ENCODE measurements at regions not wholly inside any gene's neighbourhood (a gene's known extent, or its start where the extent isn't known, plus 50 kb on each side); places are given as distances from the start of the nearest gene placed in this dataset.

- no peak overlapping the region for H4K8ac ChIP-seq (ENCODE audit: extremely low read depth, insufficient read depth, low read length)
- ChIA-PET CTCF (ENCODE audit: partially characterized antibody) (no interaction called here), POLR2A (ENCODE audit: partially characterized antibody) (no interaction called here)
- H3K9ac ChIP-seq (replicated peaks in 1 of 4; ENCODE audit: extremely low read depth in 1 of 4, low read depth in 3 of 4, low read length in 3 of 4), result no peak overlapping the region
- no peaks in the 10 kb centered on the region for H3K79me2 ChIP-seq (ENCODE audit: control insufficient read depth in 1 of 2, insufficient read depth in 2 of 2, low read length in 2 of 2)
- no peak overlapping the region for H3K4me2 ChIP-seq (ENCODE audit: insufficient read depth in 1 of 2, low read depth in 2 of 2, low read length in 2 of 2)
- no peak overlapping the region for H3K18ac ChIP-seq (ENCODE audit: extremely low read depth, low read length)
- no peaks in the 10 kb centered on the region for H4K20me1 ChIP-seq (replicated peaks in 1 of 2; ENCODE audit: control insufficient read depth in 1 of 2, insufficient read depth in 2 of 2, low read length in 2 of 2)
- no peak overlapping the region for H2BK15ac ChIP-seq (ENCODE audit: low read length)
- no peak overlapping the region for H2BK12ac ChIP-seq (ENCODE audit: low read depth, low read length)
- no peak overlapping the region for H2BK5ac ChIP-seq (ENCODE audit: low read depth, low read length)
- DNase-seq (ENCODE audit: low read depth in 1 of 2, low spot score in 2 of 2) (no peak), FAIRE-seq (no peak)
- H3K4me1 ChIP-seq (replicated peaks in 1 of 4; ENCODE audit: control insufficient read depth in 3 of 4, insufficient read depth in 4 of 4, low read length in 3 of 4), result no peaks in the 10 kb centered on the region
- H3K4me3 ChIP-seq (ENCODE audit: extremely low read depth in 1 of 4, insufficient read depth in 2 of 4, low read depth in 3 of 4, low read length in 4 of 4), result no peak overlapping the region
- H2BK20ac ChIP-seq (ENCODE audit: low read length), result no peak overlapping the region
- H4K91ac ChIP-seq (replicated peaks; ENCODE audit: insufficient read length, low read length), result no peak overlapping the region
- no peaks in the 10 kb centered on the region for H3K36me3 ChIP-seq (ENCODE audit: control insufficient read depth in 2 of 4, insufficient read depth in 4 of 4, low read length in 3 of 4)
- no peak overlapping the region for H2AFZ ChIP-seq (ENCODE audit: low read length)
- H2AK5ac ChIP-seq (ENCODE audit: low read depth, low read length), result no peak overlapping the region
- no peak overlapping the region for H3K27ac ChIP-seq (ENCODE audit: low read depth, low read length)
- H3K14ac ChIP-seq (ENCODE audit: insufficient read length), result no peak overlapping the region
- H3K4ac ChIP-seq (replicated peaks; ENCODE audit: insufficient read length, low read depth, low read length), result no peak overlapping the region
- H3K56ac ChIP-seq (replicated peaks; ENCODE audit: insufficient read length, low read depth, low read length), result no peak overlapping the region
- H3K9me3 ChIP-seq (ENCODE audit: insufficient read depth in 2 of 2, low read depth in 1 of 2, low read length in 1 of 2), result no peaks in the 10 kb centered on the region
- no peak overlapping the region for H2BK120ac ChIP-seq (replicated peaks; ENCODE audit: low read depth, low read length)
- no peak overlapping the region for H4K5ac ChIP-seq (ENCODE audit: insufficient read length, low read depth, low read length)
- H3K27me3 ChIP-seq (replicated peaks in 1 of 4; ENCODE audit: control insufficient read depth in 3 of 4, extremely low read depth in 1 of 4, insufficient read depth in 3 of 4, low read length in 3 of 4), result no peaks in the 10 kb centered on the region
- H3K23ac ChIP-seq (ENCODE audit: insufficient read length), result no peak overlapping the region
- WGBS, 2 experiments (ENCODE audit: extremely low coverage in 1 of 2, insufficient coverage in 1 of 2, insufficient read length in 1 of 2, insufficient replicate concordance in 2 of 2, low coverage in 1 of 2, low lambda C conversion rate in 2 of 2, missing lambda C conversion rate in 1 of 2), result 91% methylated on average over 6 of the region's 6 CpGs; no CpG with 5 or more reads in 1 of the 2 experiments
- H3K79me1 ChIP-seq (ENCODE audit: low read depth, low read length), result no peaks in the 10 kb centered on the region
- no peaks in the 10 kb centered on the region for H3K23me2 ChIP-seq (ENCODE audit: low read depth, low read length)
- TF ChIP-seq CTCF (IDR thresholded peaks at IDR 0.05; ENCODE audit: control extremely low read depth in 1 of 3, insufficient read depth in 1 of 3, low read depth in 1 of 3, low read length in 3 of 3), result no peak
- TF ChIP-seq POLR2A (IDR thresholded peaks at IDR 0.05; ENCODE audit: control extremely low read depth in 1 of 2, low read depth in 2 of 2, low read length in 2 of 2), result no peak
- no peak for TF ChIP-seq NANOG (IDR thresholded peaks at IDR 0.05; ENCODE audit: insufficient read depth, low read depth, low read length, poor library complexity, severe bottlenecking)
- no peak for TF ChIP-seq E2F6 (IDR thresholded peaks at IDR 0.05)
- TF ChIP-seq GABPA (IDR thresholded peaks at IDR 0.05; ENCODE audit: borderline replicate concordance, insufficient read depth, low read length), result no peak
- no peak for TF ChIP-seq RNF2 (IDR thresholded peaks at IDR 0.05; ENCODE audit: borderline replicate concordance, low read depth, low read length, missing control alignments, poor library complexity, severe bottlenecking)
- TF ChIP-seq ATF2 (IDR thresholded peaks at IDR 0.05; ENCODE audit: low read length), result no peak
- no peak for TF ChIP-seq SP1 (IDR thresholded peaks at IDR 0.05; ENCODE audit: low read depth, low read length)
- no peak for TF ChIP-seq TCF12 (IDR thresholded peaks at IDR 0.05; ENCODE audit: low read depth, low read length)
- no peak for TF ChIP-seq POLR2AphosphoS5 (IDR thresholded peaks at IDR 0.05; ENCODE audit: low read depth, low read length)
Measured at GRCh38 chr20:54407459-54407858, 67.9 kb upstream of the DOK5 start.

Data from H1 (cell line).